GM23338 (cell line): ENCODE measurements at regions not wholly inside any gene's neighbourhood (a gene's known extent, or its start where the extent isn't known, plus 50 kb on each side); places are given as distances from the start of the nearest gene placed in this dataset.

ENCODE experiments used
- ATAC-seq: fragments of 200-7000 bp; cut with Tn5 transposase; 3 replicates; pipeline ENCODE4 v1.9.1; 2020
- DNase-seq: peaks from one replicate; pipeline ENCODE4 v3.0.0-alpha.2; 2015; ENCODE audit warnings: low spot score
- H2AFZ ChIP-seq: fragments of 200-600 bp; sonication (generic); 2 replicates; pipeline ENCODE4 v1.8.0; 2016; ENCODE audit warnings: antibody characterized with exemption, mild to moderate bottlenecking, moderate library complexity
- H3F3A ChIP-seq: fragments of 200-600 bp; sonication (generic); replicated peaks from 2 replicates; pipeline ENCODE4 v1.8.0; 2017; ENCODE audit warnings: antibody characterized with exemption, mixed run types, low read depth
- H3K27ac ChIP-seq: fragments of 200-600 bp; sonication (generic); 2 replicates; pipeline ENCODE4 v1.6.1; 2016; ENCODE audit warnings: low read depth
- H3K27me3 ChIP-seq: fragments of 200-600 bp; sonication (generic); 2 replicates; pipeline ENCODE4 v1.8.0; 2016; ENCODE audit warnings: mild to moderate bottlenecking, mixed run types, moderate library complexity; ENCODE audit not compliant: insufficient read depth
- H3K36me3 ChIP-seq: fragments of 200-600 bp; sonication (generic); 2 replicates; pipeline ENCODE4 v1.8.0; 2016; ENCODE audit warnings: mild to moderate bottlenecking; ENCODE audit not compliant: insufficient read depth
- H3K4me1 ChIP-seq: fragments of 200-600 bp; sonication (generic); 2 replicates; pipeline ENCODE4 v1.8.0; 2016; ENCODE audit warnings: mild to moderate bottlenecking, moderate library complexity; ENCODE audit not compliant: insufficient read depth
- H3K4me2 ChIP-seq: fragments of 200-600 bp; sonication (generic); 2 replicates; pipeline ENCODE4 v1.7.1; 2017; ENCODE audit warnings: mixed run types
- H3K4me3 ChIP-seq: fragments of 200-600 bp; sonication (generic); 2 replicates; pipeline ENCODE4 v1.6.1; 2016; ENCODE audit warnings: mixed run types
- H3K79me2 ChIP-seq: fragments of 200-600 bp; sonication (generic); replicated peaks from 2 replicates; pipeline ENCODE4 v1.8.0; 2017; ENCODE audit warnings: mild to moderate bottlenecking; ENCODE audit not compliant: insufficient read depth
- H3K9me2 ChIP-seq: fragments of 200-600 bp; sonication (generic); 2 replicates; pipeline ENCODE4 v1.8.0; 2017; ENCODE audit not compliant: insufficient read depth
- H4K20me1 ChIP-seq: fragments of 200-600 bp; sonication (generic); replicated peaks from 2 replicates; pipeline ENCODE4 v1.8.0; 2017; ENCODE audit warnings: mild to moderate bottlenecking; ENCODE audit not compliant: insufficient read depth
- H3K27ac Mint-ChIP-seq: 2 replicates; pipeline ENCODE4 v1.8.0; 2020; ENCODE audit warnings: inconsistent platforms, mild to moderate bottlenecking, moderate library complexity, mixed read lengths
- H3K27me3 Mint-ChIP-seq: 3 replicates; pipeline ENCODE4 v1.8.0; 2022; ENCODE audit warnings: low read depth, mild to moderate bottlenecking, moderate library complexity, mixed read lengths, inconsistent platforms; ENCODE audit not compliant: insufficient read depth, poor library complexity
- H3K36me3 Mint-ChIP-seq: 3 replicates; pipeline ENCODE4 v1.8.0; 2021; ENCODE audit warnings: low read depth, mild to moderate bottlenecking, inconsistent platforms, moderate library complexity, mixed read lengths
- H3K4me1 Mint-ChIP-seq: 3 replicates; pipeline ENCODE4 v1.8.0; 2020; ENCODE audit warnings: mild to moderate bottlenecking, inconsistent platforms, mixed read lengths
- H3K4me3 Mint-ChIP-seq: 3 replicates; pipeline ENCODE4 v1.8.0; 2021; ENCODE audit warnings: moderate library complexity, mild to moderate bottlenecking, inconsistent platforms, mixed read lengths
- H3K9me3 Mint-ChIP-seq: 3 replicates; pipeline ENCODE4 v1.8.0; 2020; ENCODE audit warnings: moderate library complexity, mild to moderate bottlenecking, inconsistent platforms, mixed read lengths
- CREB1 ChIP-seq: fragments of 250-450 bp; sonication (Bioruptor Pico); IDR thresholded peaks from 2 replicates; pipeline ENCODE4 v1.5.0; 2020; ENCODE audit warnings: low read depth, mild to moderate bottlenecking, moderate library complexity
- ETS1 ChIP-seq: IDR thresholded peaks from 2 replicates; pipeline ENCODE4 v1.6.1; 2016; ENCODE audit warnings: antibody characterized with exemption
- EZH2 ChIP-seq: fragments of 200-600 bp; sonication (generic); IDR thresholded peaks from one replicate; pipeline ENCODE4 v1.8.0; 2017; ENCODE audit warnings: antibody characterized with exemption, mild to moderate bottlenecking, low read depth; ENCODE audit not compliant: unreplicated experiment
- EZH2phosphoT487 ChIP-seq: fragments of 200-600 bp; sonication (generic); IDR thresholded peaks from one replicate; pipeline ENCODE4 v1.8.1; 2018; ENCODE audit warnings: antibody characterized with exemption; ENCODE audit not compliant: unreplicated experiment
- JUNB ChIP-seq: IDR thresholded peaks from one replicate; pipeline ENCODE4 v1.6.1; 2016; ENCODE audit warnings: antibody characterized with exemption; ENCODE audit not compliant: unreplicated experiment
- NANOG ChIP-seq: IDR thresholded peaks from 2 replicates; pipeline ENCODE4 v1.6.1; 2016; ENCODE audit warnings: antibody characterized with exemption, borderline replicate concordance
- POLR2AphosphoS5 ChIP-seq: IDR thresholded peaks from 2 replicates; pipeline ENCODE4 v1.6.1; 2016; ENCODE audit warnings: antibody characterized with exemption, low read depth
- STAT1 ChIP-seq: IDR thresholded peaks from one replicate; pipeline ENCODE4 v1.6.1; 2016; ENCODE audit warnings: antibody characterized with exemption; ENCODE audit not compliant: unreplicated experiment
- ZNF114 ChIP-seq: fragments of 250-450 bp; sonication (Bioruptor Pico); IDR thresholded peaks from 2 replicates; pipeline ENCODE4 v1.5.0; 2020; ENCODE audit warnings: mild to moderate bottlenecking, moderate library complexity
- ZNF462 ChIP-seq: fragments of 250-450 bp; sonication (Bioruptor Pico); IDR thresholded peaks from 2 replicates; pipeline ENCODE4 v1.5.0; 2020; ENCODE audit warnings: mild to moderate bottlenecking, moderate library complexity

GRCh38 chr5:143560378-143560777 is 156.9 kb upstream of the NR3C1 start (continued):
- no peak for TF ChIP-seq ZNF462
- TF ChIP-seq ETS1 = no peak
- no peak for TF ChIP-seq EZH2
- TF ChIP-seq EZH2phosphoT487 = no peak
- TF ChIP-seq CREB1 (CRISPR knock-in tag) = no peak
- TF ChIP-seq JUNB = no peak
- TF ChIP-seq POLR2AphosphoS5 = no peak
- TF ChIP-seq ZNF114 (CRISPR knock-in tag) = no peak
- TF ChIP-seq NANOG = no peak

- H3K27me3 ChIP-seq = no peaks in the 10 kb centered on the region
- no peak overlapping the region for H3K4me3 Mint-ChIP-seq
- ATAC-seq (no peak), DNase-seq (no peak)
- H2AFZ ChIP-seq = no peak overlapping the region
- H3K9me2 ChIP-seq = 0 out of 2 replicates have a peak, but pooled peaks cover 6% of the 10 kb centered on the region
- peaks cover 3% of the 10 kb centered on the region; the same call in 1 of the 3 replicates for H3K4me1 Mint-ChIP-seq
- H3K27ac Mint-ChIP-seq = no peak overlapping the region
- no peak overlapping the region for H3K4me2 ChIP-seq
- H4K20me1 ChIP-seq = no peaks in the 10 kb centered on the region
- H3K27me3 Mint-ChIP-seq = peaks cover 4% of the 10 kb centered on the region
- no peaks in the 10 kb centered on the region for H3K79me2 ChIP-seq
- no peaks in the 10 kb centered on the region for H3K9me3 Mint-ChIP-seq
- no peaks in the 10 kb centered on the region for H3K36me3 Mint-ChIP-seq
- no peak overlapping the region for H3K4me3 ChIP-seq
- no peaks in the 10 kb centered on the region for H3F3A ChIP-seq
- no peaks in the 10 kb centered on the region for H3K36me3 ChIP-seq
- H3K4me1 ChIP-seq = no peaks in the 10 kb centered on the region
- H3K27ac ChIP-seq = no peak overlapping the region
- TF ChIP-seq POLR2AphosphoS5 = no peak
- TF ChIP-seq ZNF462 = no peak
- no peak for TF ChIP-seq STAT1
- no peak for TF ChIP-seq ZNF114 (CRISPR knock-in tag)
Observed at GRCh38 chr5:143559586-143560109, 156.2 kb upstream of the NR3C1 start.
